ENCODE measurements at regions not wholly inside any gene's neighbourhood (a gene's known extent, or its start where the extent isn't known, plus 50 kb on each side); places are given as distances from the start of the nearest gene placed in this dataset.

DNA sequence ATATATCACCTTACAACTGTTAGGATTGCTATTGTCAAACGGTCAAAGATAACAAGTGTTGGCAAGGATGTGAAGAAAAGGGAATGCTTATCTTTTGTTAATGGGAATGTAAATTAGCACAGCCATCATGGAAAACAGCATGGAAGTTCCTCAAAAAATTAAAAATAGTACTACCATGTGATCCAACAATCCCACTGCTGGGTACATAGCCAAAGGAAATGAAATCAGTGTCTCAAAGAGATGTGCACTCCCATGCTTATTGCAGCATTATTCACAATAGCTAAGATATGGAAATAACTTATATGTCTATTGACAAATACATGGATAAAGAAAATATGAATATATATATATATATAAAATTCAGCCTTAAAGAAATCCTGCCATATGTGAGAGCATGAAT, 274.6 kb downstream of the EDEM1 start (continued):
- TF ChIP-seq ZC3H11A (IDR thresholded peaks at IDR 0.05; ENCODE audit: low read depth, low read length) = no peak
- TF ChIP-seq ZNF583 (CRISPR knock-in tag; IDR thresholded peaks at IDR 0.05) = no peak
- TF ChIP-seq ZNF121 (CRISPR knock-in tag; conservative IDR thresholded peaks at IDR 0.05) = no peak

- ATAC-seq (peak; percentile 44), DNase-seq (ENCODE audit: extremely low read depth in 1 of 4, low spot score in 3 of 4) (no peak), FAIRE-seq (no peak)
- CTCF ChIA-PET (ENCODE audit: low intra/inter-chr PET ratio) = no interaction called here
- POLR2A ChIA-PET = no interaction called here
- Histone ChIP-seq H4K20me1 (replicated peaks; ENCODE audit: control insufficient read depth, insufficient read depth, low read length) (no peaks in the 10 kb centered on the region), H2AFZ (ENCODE audit: low read depth, low read length) (peak overlapping the region; percentile 66; the same call in 1 of the 2 replicates), H3K4me2 (ENCODE audit: insufficient read depth, low read length) (no peak overlapping the region), H3K27ac (ENCODE audit: extremely low read depth, low read depth, low read length) (no peak overlapping the region), H3K27me3 (ENCODE audit: control insufficient read depth in 2 of 2, insufficient read depth in 2 of 2, low read length in 2 of 2) (no peaks in the 10 kb centered on the region), H3K9me3 (replicated peaks; ENCODE audit: control insufficient read depth, insufficient read depth, low read depth, low read length) (no peaks in the 10 kb centered on the region), H3K36me3 (ENCODE audit: control insufficient read depth, insufficient read depth, low read length) (no peaks in the 10 kb centered on the region), H3K9ac (ENCODE audit: insufficient read depth in 1 of 2, low read depth in 2 of 2, low read length in 2 of 2) (no peak overlapping the region), H3K9me1 (ENCODE audit: control insufficient read depth, insufficient read depth, low read length) (no peaks in the 10 kb centered on the region), H3K4me3 (no peak overlapping the region), H3K79me2 (ENCODE audit: control insufficient read depth, insufficient read depth, low read length) (no peaks in the 10 kb centered on the region), H3K4me1 (replicated peaks in 1 of 2; ENCODE audit: control insufficient read depth in 2 of 2, insufficient read depth in 2 of 2, low read length in 2 of 2) (no peaks in the 10 kb centered on the region; a peak in 2 of 5 replicates)
- 64% methylated on average over 3 of the region's 3 CpGs for WGBS (ENCODE audit: insufficient coverage, low coverage, missing lambda C conversion rate)
- BruUV-seq (replicated peaks) = no TSS peak
- intact Hi-C loops (cut with micrococcal nuclease) (no loop called here), in situ Hi-C loops (cut with MboI) (no loop called here)
- TF ChIP-seq ZNF263 (CRISPR knock-in tag; IDR thresholded peaks at IDR 0.05; ENCODE audit: borderline replicate concordance) (peak; percentile 75; the same call in 1 of the 2 replicates), FOXK2 (conservative IDR thresholded peaks at IDR 0.05 in 1 of 2, IDR thresholded peaks at IDR 0.05 in 1 of 2; ENCODE audit: low read depth in 2 of 2) (no peak), CEBPB (tag; IDR thresholded peaks at IDR 0.05) (no peak), ZNF239 (CRISPR knock-in tag; IDR thresholded peaks at IDR 0.05) (no peak), SIX5 (IDR thresholded peaks at IDR 0.05; ENCODE audit: borderline replicate concordance in 1 of 2, insufficient read depth in 1 of 2, low read depth in 1 of 2, low read length in 2 of 2) (no peak), ZNF24 (IDR thresholded peaks at IDR 0.05) (no peak), SPI1 (IDR thresholded peaks at IDR 0.05; ENCODE audit: borderline replicate concordance, low read depth, low read length) (0 out of 2 replicates have a peak, but pooled peaks have one; percentile 3), PTRF (tag; IDR thresholded peaks at IDR 0.05) (no peak)
- TF ChIP-seq, protein P1, sequence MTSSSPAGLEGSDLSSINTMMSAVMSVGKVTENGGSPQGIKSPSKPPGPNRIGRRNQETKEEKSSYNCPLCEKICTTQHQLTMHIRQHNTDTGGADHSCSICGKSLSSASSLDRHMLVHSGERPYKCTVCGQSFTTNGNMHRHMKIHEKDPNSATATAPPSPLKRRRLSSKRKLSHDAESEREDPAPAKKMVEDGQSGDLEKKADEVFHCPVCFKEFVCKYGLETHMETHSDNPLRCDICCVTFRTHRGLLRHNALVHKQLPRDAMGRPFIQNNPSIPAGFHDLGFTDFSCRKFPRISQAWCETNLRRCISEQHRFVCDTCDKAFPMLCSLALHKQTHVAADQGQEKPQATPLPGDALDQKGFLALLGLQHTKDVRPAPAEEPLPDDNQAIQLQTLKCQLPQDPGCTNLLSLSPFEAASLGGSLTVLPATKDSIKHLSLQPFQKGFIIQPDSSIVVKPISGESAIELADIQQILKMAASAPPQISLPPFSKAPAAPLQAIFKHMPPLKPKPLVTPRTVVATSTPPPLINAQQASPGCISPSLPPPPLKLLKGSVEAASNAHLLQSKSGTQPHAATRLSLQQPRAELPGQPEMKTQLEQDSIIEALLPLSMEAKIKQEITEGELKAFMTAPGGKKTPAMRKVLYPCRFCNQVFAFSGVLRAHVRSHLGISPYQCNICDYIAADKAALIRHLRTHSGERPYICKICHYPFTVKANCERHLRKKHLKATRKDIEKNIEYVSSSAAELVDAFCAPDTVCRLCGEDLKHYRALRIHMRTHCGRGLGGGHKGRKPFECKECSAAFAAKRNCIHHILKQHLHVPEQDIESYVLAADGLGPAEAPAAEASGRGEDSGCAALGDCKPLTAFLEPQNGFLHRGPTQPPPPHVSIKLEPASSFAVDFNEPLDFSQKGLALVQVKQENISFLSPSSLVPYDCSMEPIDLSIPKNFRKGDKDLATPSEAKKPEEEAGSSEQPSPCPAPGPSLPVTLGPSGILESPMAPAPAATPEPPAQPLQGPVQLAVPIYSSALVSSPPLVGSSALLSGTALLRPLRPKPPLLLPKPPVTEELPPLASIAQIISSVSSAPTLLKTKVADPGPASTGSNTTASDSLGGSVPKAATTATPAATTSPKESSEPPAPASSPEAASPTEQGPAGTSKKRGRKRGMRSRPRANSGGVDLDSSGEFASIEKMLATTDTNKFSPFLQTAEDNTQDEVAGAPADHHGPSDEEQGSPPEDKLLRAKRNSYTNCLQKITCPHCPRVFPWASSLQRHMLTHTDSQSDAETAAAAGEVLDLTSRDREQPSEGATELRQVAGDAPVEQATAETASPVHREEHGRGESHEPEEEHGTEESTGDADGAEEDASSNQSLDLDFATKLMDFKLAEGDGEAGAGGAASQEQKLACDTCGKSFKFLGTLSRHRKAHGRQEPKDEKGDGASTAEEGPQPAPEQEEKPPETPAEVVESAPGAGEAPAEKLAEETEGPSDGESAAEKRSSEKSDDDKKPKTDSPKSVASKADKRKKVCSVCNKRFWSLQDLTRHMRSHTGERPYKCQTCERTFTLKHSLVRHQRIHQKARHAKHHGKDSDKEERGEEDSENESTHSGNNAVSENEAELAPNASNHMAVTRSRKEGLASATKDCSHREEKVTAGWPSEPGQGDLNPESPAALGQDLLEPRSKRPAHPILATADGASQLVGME (CRISPR knock-in tag; IDR thresholded peaks at IDR 0.05) = no peak
Observed at GRCh38 chr3:5463991-5464390, 276.5 kb downstream of the EDEM1 start.
